CD4-positive, alpha-beta T cell treated with Interferon gamma for 1 hour (primary cell): ENCODE measurements at regions not wholly inside any gene's neighbourhood (a gene's known extent, or its start where the extent isn't known, plus 50 kb on each side); places are given as distances from the start of the nearest gene placed in this dataset.

Experiments used
- DNase-seq: peaks from one replicate; pipeline ENCODE4 v3.0.0-alpha.2; 2020

DNA sequence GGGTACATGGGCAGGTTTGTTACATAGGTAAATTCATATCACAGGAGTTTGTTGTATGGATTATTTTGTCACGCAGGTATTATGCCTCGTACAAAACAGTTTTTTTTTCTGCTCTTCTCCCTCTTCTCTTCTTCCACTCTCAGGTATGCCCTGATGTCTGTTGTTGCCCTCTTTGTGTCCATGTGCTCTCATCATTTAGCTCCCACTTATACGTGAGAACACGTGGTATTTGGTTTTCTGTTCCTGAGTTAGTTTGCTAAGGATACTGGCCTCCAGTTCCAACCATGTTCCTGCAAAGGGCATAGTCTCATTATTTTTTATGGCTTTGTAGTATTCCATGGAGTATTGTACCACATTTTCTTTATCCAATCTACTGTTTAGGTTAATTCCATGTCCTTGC, 65.7 kb downstream of the UNC5CL start:
- no peak for DNase-seq

GRCh38 chr6:40972814-40973213, 66.2 kb downstream of the UNC5CL start:
- DNase-seq: no peak

GRCh38 chr6:40972190-40972589, 66.8 kb downstream of the UNC5CL start:
- no peak for DNase-seq

GRCh38 chr6:40968620-40969164, 70.3 kb downstream of the UNC5CL start:
- no peak for DNase-seq

DNA sequence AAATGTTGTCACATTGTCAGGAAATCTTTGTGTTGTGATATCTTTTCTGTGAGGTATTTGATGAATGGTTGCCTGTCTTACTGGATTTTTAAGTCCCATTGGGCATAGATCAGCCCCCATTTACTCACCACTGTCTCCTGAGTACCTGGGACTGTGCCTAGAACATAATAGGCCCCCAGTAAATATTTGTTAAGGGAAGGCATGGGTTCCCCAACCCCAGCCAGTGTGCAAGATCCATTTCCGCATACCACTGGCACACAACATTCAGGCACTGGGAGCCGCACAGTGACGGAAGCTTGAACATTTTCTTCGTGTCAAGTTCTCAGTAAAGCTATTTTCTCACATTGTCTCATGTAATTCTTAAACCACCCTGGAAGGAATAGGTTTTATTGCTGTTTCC, 72.2 kb downstream of the UNC5CL start:
- no peak for DNase-seq

DNA sequence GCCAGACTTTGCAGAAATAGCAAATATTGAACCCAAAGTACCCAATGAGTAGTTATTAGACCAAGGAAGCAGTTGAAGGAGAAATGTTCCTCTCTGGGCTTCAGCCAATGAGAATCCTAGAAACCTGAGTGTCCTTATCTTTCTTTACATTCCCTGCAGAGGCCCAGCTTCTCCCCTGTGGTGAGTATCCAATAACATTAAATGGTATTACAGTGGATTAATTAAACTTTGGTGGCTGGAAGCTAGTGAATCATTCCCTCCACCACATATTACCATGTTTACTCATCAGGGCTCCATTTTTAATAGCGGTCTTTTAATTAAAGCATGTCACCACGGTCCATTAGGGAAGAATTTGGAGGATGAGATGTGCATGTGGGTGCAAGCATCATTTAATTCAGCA, 74.0 kb downstream of the UNC5CL start:
- DNase-seq: no peak

DNA sequence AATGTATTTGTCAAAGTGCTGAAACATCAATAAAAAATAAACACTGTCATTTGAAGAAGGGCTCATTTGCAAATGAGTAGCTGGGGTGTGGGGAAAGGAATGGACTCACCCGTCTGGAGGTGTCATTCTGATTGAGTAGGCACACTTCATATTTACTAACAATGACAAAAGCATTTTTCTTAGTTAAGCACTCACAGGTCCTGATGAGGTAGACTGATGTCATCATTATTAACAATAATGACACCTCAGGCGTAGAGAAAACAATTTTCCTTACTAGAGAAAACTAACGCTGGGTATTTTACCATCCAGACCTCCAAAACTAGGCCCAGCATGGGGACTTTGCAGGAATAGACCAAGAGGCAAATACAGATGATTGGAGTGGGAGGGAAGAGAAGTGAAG, 76.0 kb downstream of the UNC5CL start:
- no peak for DNase-seq

GRCh38 chr6:40962241-40962640, 76.8 kb downstream of the UNC5CL start:
- DNase-seq: no peak

GRCh38 chr6:40961831-40962230, 77.2 kb downstream of the UNC5CL start:
- DNase-seq: no peak

GRCh38 chr6:40960742-40961430, 78.1 kb downstream of the UNC5CL start:
- DNase-seq: no peak

DNA sequence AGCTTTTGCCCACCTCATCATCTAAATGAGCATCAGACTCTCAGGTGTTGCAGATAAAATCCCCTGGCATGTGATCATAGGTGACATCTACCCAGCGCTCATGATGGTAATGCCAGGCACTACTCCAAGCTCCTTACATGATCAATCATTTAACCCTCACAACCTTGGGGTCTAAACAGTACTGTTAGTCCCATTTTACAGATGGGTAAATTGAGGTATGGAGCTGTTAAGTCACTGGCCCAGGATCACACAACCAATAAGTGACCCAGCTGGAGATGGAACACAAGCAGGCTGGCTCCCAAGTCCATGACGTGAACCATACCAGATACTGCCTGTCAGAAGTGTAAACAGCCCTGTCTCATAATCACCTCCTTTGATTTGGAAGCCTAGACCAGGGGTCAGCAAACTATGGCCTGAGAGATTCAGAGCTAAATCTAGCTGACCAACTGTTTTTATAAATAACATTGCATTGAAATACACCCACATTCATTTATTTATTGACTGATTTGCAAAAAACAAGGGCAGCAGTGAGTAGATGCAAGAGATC, 79.2 kb downstream of the UNC5CL start:
- DNase-seq: no peak

- DNase-seq: no peak
These were observed 80.3 kb downstream of the UNC5CL start for GRCh38 chr6:40958738-40959137.

DNA sequence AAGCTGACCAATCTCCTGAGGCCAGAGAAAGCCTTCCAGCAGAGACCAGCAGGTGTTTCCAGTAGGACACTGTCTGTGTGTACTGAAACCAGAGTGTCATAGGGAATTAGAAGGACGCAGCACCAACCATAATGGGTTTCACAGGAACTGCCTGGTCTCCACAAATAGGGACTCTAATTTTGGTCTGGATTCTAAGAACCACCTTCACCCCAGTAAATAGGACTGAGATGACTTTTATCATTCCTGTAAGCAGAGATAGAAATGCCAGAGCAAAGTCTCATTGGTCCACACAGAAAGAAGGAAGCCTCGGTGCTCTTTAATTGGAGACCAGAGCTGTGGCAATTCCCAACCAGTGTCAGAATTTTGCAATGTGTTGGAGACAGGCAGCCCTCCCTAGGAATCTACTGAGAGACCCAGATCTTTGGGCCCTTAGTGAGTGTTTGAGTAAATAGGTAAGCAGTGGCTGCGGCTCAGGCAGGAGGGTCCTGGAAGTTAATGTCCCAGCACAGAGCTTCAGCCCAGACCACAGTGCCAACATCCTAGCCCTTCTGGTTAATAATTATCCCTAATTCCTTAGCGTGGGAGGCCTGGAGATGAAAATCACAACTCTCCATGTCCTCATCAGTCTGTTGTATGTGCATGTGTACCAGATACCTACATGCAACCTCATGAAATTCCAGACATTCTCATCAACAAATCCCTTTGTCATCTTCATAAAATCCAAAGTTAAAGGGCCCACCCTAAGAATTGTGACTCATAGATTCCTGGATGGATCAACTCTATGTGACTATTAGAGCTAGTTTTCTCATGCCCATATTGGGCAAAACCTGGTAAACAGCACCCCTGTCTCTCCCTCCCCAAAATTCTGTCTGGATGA, 81.2 kb downstream of the UNC5CL start:
- DNase-seq: no peak

DNA sequence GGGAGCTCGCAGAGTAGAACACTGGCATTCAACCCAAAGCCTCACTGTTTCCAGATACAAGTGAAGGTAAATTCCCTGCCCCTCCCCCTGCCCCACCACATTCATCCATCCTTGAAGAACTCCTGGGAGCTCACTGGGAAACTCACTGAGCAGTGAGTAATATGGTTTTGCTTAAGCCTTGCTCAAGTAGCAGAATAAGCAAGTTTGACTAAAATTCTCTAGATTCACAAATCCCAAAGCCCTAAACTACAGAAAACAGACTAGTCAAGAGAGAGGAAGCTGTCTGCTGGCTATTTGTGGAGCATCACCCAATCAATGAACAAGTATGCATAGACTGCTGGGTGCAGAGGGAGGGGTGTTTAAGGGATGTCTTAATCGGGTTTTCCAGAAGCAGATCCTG, 82.1 kb downstream of the UNC5CL start:
- DNase-seq: no peak

DNA sequence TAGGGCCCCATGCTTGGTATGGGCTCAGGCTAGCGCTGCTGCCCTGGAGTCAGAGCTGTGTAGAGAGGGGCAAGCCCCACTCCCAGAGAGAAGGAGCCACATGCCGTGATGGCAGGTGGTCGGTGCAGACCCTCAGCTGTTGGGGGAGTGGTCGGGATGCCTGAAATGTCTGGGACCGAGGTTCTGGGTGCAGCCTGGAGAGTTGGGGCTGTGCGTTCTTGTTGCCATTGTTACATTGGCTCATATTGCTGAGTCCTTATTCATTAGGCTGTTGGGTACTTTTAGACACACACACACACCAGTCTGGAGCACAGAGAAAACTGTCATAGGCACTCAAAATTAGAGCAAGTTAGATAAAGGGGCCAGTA, 83.9 kb downstream of the UNC5CL start:
- no peak for DNase-seq

- no peak for DNase-seq
These were observed 84.4 kb downstream of the UNC5CL start for GRCh38 chr6:40954446-40955177.

GRCh38 chr6:40953486-40953885, 85.5 kb downstream of the UNC5CL start:
- no peak for DNase-seq

DNA sequence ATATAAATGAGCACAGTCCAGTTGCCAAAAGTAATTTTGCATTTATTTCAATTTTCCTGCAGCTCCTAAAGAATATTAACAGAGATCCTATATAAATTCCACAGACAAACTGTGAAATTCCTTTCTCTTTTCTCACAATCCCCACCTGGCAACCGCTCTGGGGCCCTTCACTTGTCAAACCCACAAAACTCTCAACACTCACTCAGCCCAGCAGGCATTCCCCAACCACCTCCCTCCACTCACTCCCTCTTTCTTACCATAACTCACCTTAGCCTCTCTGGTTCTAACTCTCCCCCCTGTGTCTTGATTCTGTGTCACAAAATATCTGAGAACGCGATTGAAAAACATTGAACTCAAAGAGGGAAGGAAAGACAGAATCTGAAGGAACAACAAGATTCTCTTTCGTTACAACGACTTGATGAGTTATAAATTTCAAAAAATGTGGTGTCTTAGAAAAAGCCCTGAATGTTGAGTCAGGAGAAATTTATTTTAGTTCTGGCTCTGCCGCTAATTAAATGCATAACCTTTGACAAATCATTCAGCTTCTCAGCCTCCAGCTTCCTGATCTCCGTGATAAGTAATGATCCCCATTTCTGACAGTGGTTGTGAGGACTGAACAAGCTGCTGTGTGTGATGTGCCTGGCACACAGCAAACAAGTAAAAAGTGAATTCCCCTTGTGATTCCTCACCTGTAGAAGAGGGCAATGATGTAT, 87.9 kb downstream of the UNC5CL start:
- DNase-seq: no peak

GRCh38 chr6:40948570-40948969, 90.5 kb downstream of the UNC5CL start:
- DNase-seq: no peak

DNA sequence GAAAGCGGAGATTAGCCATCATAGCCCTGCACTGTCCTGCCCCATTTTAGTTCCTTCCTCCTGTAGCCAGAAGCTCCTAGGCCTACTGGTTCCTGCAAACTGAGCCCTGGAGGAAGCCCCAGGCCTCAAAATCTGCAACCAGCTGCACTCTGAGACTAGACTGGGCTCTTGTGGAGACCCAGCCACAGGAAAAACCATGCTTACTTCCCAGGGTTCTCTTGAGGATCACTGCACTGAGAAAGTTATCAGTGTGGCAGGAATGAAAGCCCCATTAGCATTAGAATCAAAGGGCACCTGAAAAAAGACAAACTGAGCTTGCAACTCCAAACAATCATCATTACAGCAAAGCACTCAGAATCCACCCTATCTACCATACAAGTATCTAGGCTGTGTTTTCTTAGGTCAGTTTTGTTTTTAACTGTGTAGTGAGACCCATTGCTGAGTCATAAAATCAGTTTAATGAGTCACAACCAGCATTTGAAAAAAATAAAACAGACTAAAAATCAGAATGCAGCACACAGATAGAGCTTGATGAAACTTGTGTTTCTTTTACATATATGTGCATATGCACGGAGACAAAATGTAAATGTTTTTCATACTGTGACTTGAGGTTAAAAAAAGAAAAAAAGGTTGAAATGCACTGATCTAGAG, 91.0 kb downstream of the UNC5CL start:
- DNase-seq: no peak

DNA sequence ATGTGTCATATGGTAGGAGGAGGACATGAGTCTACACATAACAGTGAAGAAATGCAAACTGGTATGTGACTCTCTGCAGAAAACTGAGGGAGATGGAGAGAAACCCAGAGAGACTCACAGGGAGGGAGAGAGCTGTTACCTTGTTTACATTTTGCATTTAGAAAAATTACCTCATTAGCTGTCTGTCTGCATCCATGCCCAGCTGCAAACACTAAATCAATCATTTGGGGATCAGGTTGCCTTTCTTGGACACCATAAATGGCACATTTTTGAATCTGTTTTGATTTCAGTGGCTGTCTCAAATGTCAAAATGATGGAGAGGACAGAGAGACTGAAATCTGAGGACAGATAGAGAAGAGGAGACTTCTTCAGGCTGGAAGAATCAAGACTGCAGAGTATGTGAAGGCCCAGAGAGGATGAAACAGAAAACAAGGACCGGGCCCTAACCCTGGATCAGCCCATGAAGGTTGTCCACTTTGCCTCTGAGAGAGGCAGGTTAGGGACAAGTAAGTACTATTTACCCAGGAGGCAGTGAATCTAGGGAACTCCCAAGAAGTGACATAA, 92.2 kb downstream of the UNC5CL start:
- no peak for DNase-seq

GRCh38 chr6:40937491-40937890, 101.5 kb downstream of the UNC5CL start:
- DNase-seq: no peak
